Fibroblast of pulmonary artery (primary cell): ENCODE measurements at regions not wholly inside any gene's neighbourhood (a gene's known extent, or its start where the extent isn't known, plus 50 kb on each side); places are given as distances from the start of the nearest gene placed in this dataset.

Experiments
- DNase-seq: peaks from one replicate; pipeline ENCODE4 v3.0.0-alpha.2; 2010; ENCODE audit warnings: low read depth
- H3K4me3 ChIP-seq: replicated peaks from 2 replicates; pipeline ENCODE4 v1.5.1; 2011; ENCODE audit warnings: low read depth, mild to moderate bottlenecking, control low read depth, low read length, moderate library complexity
- TF ChIP-seq, protein P1 (sequence below): IDR thresholded peaks from 2 replicates; pipeline ENCODE4 v1.5.1; 2011; ENCODE audit warnings: mild to moderate bottlenecking, control low read depth, low read length, inconsistent platforms; ENCODE audit errors: missing control alignments

DNA sequence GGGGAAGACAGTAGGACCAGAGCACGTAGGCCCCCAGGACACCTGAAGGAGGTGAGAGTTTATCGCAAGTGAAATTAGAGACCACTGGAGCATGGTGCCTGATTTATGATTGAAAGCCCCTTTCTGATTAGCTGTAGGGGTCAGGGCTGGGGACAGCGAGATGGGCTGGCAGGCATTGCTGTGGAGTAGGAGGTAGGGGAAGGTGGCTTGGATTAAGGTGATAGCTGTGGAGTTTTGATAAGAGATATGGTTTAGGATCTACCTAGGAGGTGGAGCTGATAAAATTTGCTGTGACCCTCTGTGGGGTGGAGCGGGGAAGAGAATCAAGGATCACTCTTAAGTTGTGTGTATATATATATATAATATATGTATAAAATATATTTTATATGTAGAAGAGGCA, 157.5 kb downstream of the CD8B2 start:
- no peak overlapping the region for H3K4me3 ChIP-seq
- DNase-seq: no peak
- TF ChIP-seq, protein P1, sequence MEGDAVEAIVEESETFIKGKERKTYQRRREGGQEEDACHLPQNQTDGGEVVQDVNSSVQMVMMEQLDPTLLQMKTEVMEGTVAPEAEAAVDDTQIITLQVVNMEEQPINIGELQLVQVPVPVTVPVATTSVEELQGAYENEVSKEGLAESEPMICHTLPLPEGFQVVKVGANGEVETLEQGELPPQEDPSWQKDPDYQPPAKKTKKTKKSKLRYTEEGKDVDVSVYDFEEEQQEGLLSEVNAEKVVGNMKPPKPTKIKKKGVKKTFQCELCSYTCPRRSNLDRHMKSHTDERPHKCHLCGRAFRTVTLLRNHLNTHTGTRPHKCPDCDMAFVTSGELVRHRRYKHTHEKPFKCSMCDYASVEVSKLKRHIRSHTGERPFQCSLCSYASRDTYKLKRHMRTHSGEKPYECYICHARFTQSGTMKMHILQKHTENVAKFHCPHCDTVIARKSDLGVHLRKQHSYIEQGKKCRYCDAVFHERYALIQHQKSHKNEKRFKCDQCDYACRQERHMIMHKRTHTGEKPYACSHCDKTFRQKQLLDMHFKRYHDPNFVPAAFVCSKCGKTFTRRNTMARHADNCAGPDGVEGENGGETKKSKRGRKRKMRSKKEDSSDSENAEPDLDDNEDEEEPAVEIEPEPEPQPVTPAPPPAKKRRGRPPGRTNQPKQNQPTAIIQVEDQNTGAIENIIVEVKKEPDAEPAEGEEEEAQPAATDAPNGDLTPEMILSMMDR: no peak

DNA sequence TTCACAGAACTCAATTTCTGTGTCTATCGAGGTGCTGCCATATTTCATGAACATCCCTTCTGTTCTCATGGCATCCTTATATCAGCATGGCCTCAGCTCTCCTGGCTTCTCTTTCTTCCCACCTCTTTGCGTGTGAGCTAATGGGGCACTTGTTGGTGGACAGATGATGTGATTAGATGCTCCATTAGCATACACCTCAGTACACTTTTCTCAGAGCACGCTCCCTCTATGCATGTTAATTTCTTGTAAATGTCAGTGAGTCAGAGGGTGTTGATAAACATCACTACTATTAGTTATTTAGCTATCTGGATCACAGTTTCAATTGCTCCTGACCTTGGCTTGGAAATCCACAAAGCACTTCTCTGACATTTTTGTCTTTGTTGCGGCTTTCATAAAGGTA, 159.4 kb downstream of the CD8B2 start:
- DNase-seq: no peak
- H3K4me3 ChIP-seq: no peak overlapping the region
- TF ChIP-seq, protein P1: no peak

DNA sequence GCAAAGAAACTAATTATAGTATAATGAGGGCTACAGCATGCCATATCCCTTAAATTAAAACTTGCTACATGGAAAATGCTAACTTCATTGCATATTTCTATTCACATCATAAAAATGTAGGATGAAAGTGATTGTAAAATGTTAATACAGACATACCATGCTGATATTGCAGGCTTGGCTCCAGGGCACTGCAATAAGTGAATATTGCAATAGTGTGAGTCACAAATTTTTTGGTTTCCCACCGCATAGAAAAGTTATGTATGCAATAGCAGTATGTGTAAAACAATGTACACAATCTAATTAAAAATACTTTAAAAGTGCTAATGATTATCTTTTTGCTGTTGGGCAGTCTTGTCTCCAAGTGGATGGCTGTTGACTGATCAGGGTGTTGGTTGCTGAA, 162.1 kb downstream of the CD8B2 start:
- H3K4me3 ChIP-seq: no peak overlapping the region
- DNase-seq: no peak
- TF ChIP-seq, protein P1: no peak

DNA sequence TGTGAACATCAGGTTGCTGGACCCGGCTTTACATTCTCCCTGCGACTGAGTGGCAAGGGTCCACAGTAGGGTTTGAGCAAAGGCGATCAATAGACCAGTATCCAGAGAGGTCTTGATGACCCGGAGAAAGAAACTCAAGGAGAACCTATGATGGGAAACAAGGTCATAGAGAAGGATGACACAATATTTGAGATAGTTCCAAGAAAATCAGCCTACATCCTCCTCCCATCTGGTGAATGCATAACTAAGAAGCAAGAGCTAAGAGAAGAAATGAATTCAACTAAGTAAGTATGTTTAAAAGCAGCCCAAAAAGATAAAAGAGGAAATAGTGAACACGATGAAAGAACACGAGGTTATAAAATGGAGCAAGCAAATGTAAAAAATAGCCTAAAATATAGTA, 166.3 kb downstream of the CD8B2 start:
- TF ChIP-seq, protein P1: no peak
- H3K4me3 ChIP-seq: no peak overlapping the region
- DNase-seq: no peak

DNA sequence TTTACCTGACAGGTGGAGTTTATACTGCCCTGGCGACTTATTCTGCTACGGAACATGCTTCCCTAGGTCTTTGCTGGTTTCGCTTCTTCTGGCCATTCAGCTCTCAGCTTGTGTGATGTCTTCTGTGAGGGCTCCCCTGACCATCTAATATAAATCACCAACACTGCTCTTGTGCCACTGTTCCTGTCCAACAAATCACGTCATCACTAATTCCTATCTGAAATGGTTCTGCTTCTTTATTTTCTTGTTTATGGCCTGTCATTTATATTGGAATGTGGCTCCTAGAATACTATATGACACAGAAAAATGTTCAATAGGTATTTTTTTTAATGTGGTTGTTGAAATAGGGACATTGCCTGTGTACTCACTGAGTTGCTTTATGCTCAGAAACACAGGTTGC, 171.5 kb downstream of the CD8B2 start:
- DNase-seq: no peak
- TF ChIP-seq, protein P1: no peak
- no peak overlapping the region for H3K4me3 ChIP-seq

DNA sequence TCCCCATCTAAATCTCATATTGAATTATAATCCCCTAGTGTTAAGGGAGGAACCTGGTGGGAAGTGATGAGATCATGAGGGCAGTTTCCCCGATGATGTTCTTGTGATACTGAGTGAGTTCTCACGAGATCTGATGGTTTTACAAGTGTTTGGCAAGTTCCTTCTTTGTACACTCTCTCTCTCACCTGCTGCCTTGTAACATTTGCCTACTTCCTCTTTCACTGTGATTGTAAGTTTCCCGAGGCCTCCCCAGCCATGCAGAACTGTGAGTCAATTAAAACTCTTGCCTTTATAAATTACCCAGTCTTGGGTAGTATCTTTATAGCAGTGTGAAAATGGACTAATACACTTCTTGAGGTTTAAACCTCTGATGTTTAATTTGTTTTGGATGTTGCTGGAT, 177.5 kb downstream of the CD8B2 start:
- no peak for DNase-seq
- H3K4me3 ChIP-seq: no peak overlapping the region
- TF ChIP-seq, protein P1: no peak

DNA sequence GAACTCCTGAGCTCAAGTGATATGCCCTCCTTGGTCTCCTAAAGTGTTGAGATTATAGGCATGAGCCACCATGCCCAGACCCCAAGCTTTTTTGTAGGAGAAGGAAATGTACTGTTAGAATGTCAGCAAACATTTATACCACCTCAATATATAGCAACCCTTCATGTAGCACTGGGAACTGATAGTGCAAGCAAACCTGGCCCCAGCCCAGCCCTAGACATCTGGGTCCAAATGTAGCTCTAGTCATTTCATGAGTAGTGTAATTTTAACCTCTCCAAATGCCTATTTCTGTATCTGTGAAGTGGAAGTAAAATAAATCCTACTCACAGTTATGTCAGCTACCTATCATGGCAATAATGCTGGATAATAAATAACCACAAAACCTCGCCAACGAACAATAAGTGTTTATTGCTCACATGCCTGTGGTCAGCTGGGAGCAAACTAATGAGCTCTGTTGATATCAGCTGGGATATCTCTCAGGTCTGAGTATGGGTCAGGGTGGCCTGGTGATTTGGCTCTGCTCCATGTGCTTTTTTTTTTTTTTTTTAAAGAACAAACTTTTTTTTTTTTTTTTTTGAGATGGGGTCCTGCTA, 180.4 kb downstream of the CD8B2 start:
- no peak overlapping the region for H3K4me3 ChIP-seq
- TF ChIP-seq, protein P1: no peak
- DNase-seq: no peak
